GM12878 (cell line): ENCODE measurements at regions not wholly inside any gene's neighbourhood (a gene's known extent, or its start where the extent isn't known, plus 50 kb on each side); places are given as distances from the start of the nearest gene placed in this dataset.

ENCODE experiments used
- BCL11A ChIP-seq: IDR thresholded peaks from 2 replicates; pipeline ENCODE4 v1.6.1; 2011; ENCODE audit warnings: low read depth, low read length
- BCLAF1 ChIP-seq: fragments of 450-650 bp; IDR thresholded peaks from 2 replicates; pipeline ENCODE4 v1.6.1; 2017; ENCODE audit warnings: antibody characterized with exemption, mild to moderate bottlenecking, moderate library complexity
- CTCF ChIP-seq, 3 experiments: IDR thresholded peaks in 2 of 3; conservative IDR thresholded peaks in 1 of 3; 2 replicates each; pipeline ENCODE4 v1.5.1; 2011; ENCODE audit warnings: low read depth in 3 of 3, low read length in 3 of 3, mild to moderate bottlenecking in 3 of 3, control low read depth in 2 of 3, moderate library complexity in 2 of 3, inconsistent platforms in 1 of 3, mixed read lengths in 1 of 3; ENCODE audit not compliant: control insufficient read depth in 2 of 3, insufficient read depth in 1 of 3; ENCODE audit errors: extremely low read depth in 1 of 3
- HSF1 ChIP-seq: fragments of 150-350 bp; IDR thresholded peaks from 2 replicates; pipeline ENCODE4 v1.6.1; 2014; ENCODE audit warnings: mild to moderate bottlenecking, low read depth, low read length
- NR2C2 ChIP-seq: IDR thresholded peaks from 2 replicates; pipeline ENCODE4 v1.6.1; 2011; ENCODE audit warnings: borderline replicate concordance, low read depth; ENCODE audit not compliant: control insufficient read depth, insufficient read length
- RAD21 ChIP-seq: IDR thresholded peaks from 2 replicates; pipeline ENCODE4 v1.6.1; 2011; ENCODE audit warnings: mild to moderate bottlenecking, low read depth, low read length, moderate library complexity; ENCODE audit not compliant: insufficient read depth
- RAD51 ChIP-seq: fragments of 450-650 bp; IDR thresholded peaks from 2 replicates; pipeline ENCODE4 v1.6.1; 2016; ENCODE audit warnings: moderate library complexity, mild to moderate bottlenecking, inconsistent platforms
- RFX5 ChIP-seq: IDR thresholded peaks from 2 replicates; pipeline ENCODE4 v1.6.1; 2011; ENCODE audit warnings: low read depth, low read length, improper control_type of control experiment
- TBL1XR1 ChIP-seq: IDR thresholded peaks from 2 replicates; pipeline ENCODE4 v1.6.1; 2012; ENCODE audit warnings: low read depth, low read length, improper control_type of control experiment

GRCh38 chr2:121993682-121994081, 238.2 kb downstream of the TSN start (continued):
- TF ChIP-seq CTCF (IDR thresholded peaks at IDR 0.05 in 2 of 3, conservative IDR thresholded peaks at IDR 0.05 in 1 of 3; ENCODE audit: control insufficient read depth in 2 of 3, extremely low read depth in 1 of 3, insufficient read depth in 1 of 3, low read depth in 3 of 3, low read length in 3 of 3) (peak in 1 of 3 experiments; percentile 24; a peak in 2 of 6 replicates), HSF1 (no peak), BCLAF1 (no peak), BCL11A (no peak), RFX5 (no peak), RAD51 (no peak), NR2C2 (no peak), TBL1XR1 (no peak), RAD21 (peak; percentile 16; the same call in 1 of the 2 replicates)
